Vagina (tissue), 2 donors: ENCODE measurements at regions not wholly inside any gene's neighbourhood (a gene's known extent, or its start where the extent isn't known, plus 50 kb on each side); places are given as distances from the start of the nearest gene placed in this dataset.

Source experiments
- CTCF ChIP-seq, 3 experiments: fragments of 450-650 bp in 2 of 3; fragments of 200-600 bp in 1 of 3; sonication (generic) in 1 of 3; IDR thresholded peaks; one replicate each; pipeline ENCODE4 v1.5.1; 2017 to 2019; ENCODE audit warnings: antibody characterized with exemption in 3 of 3, mild to moderate bottlenecking in 2 of 3, moderate library complexity in 2 of 3
- POLR2A ChIP-seq, 2 donors: fragments of 450-650 bp; IDR thresholded peaks; one replicate each; pipeline ENCODE4 v1.6.1; 2017; ENCODE audit warnings: antibody characterized with exemption in 2 of 2, mild to moderate bottlenecking in 2 of 2, moderate library complexity in 2 of 2
- POLR2AphosphoS5 ChIP-seq, 2 donors: sonication (generic); formaldehyde crosslinking; IDR thresholded peaks; one replicate each; pipeline ENCODE4 v1.9.0; 2017; ENCODE audit warnings: antibody characterized with exemption in 2 of 2, mild to moderate bottlenecking in 2 of 2, low read depth in 1 of 2; ENCODE audit not compliant: insufficient read depth in 1 of 2

GRCh38 chr22:47996446-47996857 lies 1234.0 kb downstream of the TBC1D22A start:
- no peak for TF ChIP-seq CTCF (IDR thresholded peaks at IDR 0.05)
- no peak for TF ChIP-seq POLR2AphosphoS5 (IDR thresholded peaks at IDR 0.05; ENCODE audit: insufficient read depth in 1 of 2, low read depth in 1 of 2)
- TF ChIP-seq POLR2A (IDR thresholded peaks at IDR 0.05), result no peak
